ENCODE measurements at regions not wholly inside any gene's neighbourhood (a gene's known extent, or its start where the extent isn't known, plus 50 kb on each side); places are given as distances from the start of the nearest gene placed in this dataset.

DNA sequence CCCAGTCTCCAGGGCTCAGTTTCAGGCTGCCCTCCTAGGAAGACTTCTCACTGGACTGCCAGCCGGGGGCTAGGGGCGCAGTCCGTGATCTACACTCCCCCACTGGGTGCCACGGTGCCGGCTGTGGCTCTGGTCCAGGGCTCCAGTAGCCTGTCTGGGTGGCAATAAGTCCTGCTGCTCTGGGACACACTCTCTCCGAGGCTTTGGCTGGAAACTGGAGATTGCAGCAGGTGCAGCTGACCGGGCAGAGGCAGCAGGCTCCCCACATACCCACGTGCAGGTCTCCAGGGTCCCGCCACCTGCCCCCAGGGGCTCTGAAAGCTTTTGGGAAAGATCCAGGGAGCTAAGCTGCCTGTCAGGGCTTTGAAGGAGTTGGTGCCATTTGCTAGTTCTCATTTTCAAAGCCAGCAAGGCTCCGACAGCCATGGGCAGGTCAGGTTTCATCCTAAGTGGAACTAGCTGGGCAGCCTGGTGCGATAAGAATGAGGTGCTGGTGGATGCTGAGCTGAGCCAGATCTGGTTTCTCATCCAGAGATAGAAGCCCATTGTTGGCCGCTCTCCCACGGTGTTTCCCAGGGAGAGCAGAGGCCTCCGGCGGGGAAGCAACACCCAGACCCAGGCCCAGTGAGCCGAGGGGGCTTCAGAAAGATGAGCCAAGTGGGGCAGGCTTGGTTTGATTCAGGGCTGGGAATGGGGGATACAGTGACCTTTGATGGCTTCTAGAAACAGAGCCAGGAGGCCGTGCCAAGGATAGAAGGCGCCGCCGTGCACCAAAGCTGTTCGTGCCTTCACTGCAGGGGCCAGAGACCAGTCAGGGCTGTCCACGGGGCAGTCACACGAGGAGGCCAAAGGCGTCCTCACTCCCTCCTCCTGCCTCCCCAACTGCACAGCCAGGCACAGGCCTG, 141.7 kb upstream of the GPC1 start:
- TF ChIP-seq, protein P1, sequence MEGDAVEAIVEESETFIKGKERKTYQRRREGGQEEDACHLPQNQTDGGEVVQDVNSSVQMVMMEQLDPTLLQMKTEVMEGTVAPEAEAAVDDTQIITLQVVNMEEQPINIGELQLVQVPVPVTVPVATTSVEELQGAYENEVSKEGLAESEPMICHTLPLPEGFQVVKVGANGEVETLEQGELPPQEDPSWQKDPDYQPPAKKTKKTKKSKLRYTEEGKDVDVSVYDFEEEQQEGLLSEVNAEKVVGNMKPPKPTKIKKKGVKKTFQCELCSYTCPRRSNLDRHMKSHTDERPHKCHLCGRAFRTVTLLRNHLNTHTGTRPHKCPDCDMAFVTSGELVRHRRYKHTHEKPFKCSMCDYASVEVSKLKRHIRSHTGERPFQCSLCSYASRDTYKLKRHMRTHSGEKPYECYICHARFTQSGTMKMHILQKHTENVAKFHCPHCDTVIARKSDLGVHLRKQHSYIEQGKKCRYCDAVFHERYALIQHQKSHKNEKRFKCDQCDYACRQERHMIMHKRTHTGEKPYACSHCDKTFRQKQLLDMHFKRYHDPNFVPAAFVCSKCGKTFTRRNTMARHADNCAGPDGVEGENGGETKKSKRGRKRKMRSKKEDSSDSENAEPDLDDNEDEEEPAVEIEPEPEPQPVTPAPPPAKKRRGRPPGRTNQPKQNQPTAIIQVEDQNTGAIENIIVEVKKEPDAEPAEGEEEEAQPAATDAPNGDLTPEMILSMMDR (conservative IDR thresholded peaks at IDR 0.05; ENCODE audit: low read depth, low read length), result no peak
- no peak for TF ChIP-seq FOS (IDR thresholded peaks at IDR 0.05; ENCODE audit: low read depth, low read length)

Data from IMR-90 (cell line).